Inflammatory macrophage treated with lipopolysaccharide for 1 hour (primary cell): ENCODE measurements at regions not wholly inside any gene's neighbourhood (a gene's known extent, or its start where the extent isn't known, plus 50 kb on each side); places are given as distances from the start of the nearest gene placed in this dataset.
A peak's percentile ranks its signal among the peaks of the same experiment; 100 is the strongest.
"Not testable (repeated sequence)": the region's sequence is repeated elsewhere in the genome, so short reads cannot be mapped to it uniquely, and the experiment has no call there.

ENCODE experiments used
- DNase-seq, 2 donors: peaks; one replicate each; pipeline ENCODE4 v3.0.0-alpha.2; 2020 to 2022

DNA sequence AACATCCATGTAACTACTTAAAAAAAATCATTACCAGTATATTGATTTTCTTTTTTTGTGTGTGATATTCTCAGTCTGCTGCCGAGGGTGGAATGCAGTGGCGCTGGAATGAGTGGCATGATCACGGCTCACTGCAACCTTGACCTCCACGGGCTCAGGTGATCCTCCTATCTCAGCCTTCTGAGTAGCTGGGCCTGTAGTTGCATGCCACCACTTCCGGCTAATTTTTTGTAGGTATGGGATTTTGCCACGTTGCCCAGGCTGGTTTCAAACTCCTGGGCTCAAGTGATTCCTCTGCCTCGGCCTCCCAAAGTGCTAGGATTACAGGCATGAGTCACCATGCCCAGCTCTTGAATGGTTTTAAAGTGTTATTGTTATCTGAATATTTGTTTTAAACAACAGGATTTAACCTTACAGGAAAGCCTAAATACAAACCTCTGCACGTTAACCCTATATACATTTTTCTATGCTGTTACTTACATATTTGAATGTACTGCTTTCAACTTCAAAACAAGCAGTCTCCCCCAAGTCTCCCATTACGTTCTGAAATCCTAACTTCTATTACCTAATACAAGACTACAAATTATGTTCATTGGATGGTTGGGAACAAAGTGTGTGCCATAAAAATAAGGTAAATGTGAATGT lies 61.7 kb downstream of the KPNA2 start:
- no peak for DNase-seq

DNA sequence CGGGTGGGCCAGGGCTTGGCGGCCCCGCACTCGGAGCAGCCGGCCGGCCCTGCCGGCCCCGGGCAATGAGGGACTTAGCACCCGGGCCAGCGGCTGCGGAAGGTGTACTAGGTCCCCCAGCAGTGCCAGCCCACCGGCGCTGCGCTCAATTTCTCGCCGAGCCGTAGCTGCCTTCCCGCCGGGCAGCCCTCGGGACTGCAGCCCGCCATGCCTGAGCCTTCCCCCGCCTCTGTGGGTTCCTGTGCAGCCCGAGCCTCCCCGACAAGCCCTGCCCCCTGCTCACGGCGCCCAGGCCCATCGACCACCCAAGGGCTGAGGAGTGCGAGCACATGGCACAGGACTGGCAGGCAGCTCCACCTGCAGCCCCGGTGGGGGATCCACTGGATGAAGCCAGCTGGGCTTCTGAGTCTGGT lies 63.8 kb downstream of the KPNA2 start:
- DNase-seq = not testable (repeated sequence)

DNA sequence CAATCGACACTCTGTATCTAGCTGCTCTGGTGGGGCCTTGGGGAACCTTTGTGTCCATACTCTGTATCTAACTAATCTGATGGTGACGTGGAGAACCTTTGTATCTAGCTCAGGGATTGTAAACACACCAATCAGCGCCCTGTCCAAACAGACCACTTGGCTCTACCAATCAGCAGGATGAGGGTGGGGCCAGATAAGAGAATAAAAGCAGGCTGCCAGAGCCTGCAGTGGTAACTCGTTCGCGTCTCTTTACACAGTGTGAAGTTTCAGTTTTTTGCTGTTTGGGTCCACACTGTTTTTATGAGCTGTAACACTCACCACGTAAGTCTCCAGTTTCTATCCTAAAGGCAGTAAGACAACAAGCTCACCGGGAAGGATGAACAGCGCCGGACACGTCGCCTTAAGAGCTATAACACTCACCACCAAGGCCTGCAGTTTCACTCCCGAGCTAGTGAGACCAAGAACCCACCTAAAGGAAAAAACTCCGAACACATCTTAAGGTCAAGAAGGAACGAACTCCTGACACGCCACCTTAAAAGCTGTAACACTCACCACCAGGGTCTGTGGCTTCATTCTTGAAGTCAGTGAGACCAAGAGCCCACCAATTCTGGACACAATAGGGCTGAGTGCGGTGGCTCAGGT lies 64.6 kb downstream of the KPNA2 start:
- DNase-seq = no peak

DNA sequence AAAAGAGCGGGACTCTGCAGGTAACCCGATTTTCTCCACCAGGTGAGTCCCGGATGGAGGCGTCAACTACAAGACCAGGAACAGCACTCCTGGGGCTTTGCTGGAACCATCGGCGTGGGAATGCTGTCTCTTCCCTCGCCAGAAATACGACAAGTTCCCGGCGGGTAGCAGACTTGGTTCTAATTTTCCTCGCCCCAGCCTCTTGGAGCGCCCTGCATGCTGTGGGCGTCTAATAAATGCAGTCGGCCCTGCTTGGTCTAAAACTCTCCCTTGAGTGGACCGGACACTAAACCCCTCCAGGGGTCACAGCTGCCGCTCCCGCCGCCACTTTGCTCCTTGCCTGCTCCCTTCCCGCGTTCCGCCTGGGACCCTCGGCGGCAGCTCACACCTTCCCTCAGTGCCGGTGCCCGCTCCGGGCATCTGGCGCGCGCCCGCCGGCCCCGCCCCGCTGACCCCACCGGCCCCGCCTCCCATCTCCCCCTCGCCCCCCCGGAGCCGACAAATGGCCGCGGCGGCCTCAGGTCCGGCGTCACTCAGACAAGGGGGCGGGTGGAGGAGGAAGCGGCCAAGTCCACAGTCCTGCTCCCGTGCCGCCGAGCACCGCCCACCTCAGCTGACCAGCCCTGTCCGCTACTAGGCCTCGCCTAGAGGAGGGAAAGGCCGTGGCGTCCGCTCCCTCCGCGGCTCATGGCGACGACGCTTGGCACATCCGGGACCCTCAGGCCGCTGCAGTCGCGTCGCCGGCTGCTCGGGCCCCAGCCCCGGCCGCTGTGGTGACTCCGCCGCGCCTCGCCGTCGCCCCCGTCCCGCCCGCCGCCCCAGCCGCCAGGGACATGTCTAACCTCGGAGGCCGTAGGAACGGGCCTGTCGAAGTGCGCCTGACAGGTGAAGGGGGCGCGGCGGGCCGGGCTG lies 65.8 kb downstream of the KPNA2 start:
- DNase-seq = peak; percentile 76 to 89

DNA sequence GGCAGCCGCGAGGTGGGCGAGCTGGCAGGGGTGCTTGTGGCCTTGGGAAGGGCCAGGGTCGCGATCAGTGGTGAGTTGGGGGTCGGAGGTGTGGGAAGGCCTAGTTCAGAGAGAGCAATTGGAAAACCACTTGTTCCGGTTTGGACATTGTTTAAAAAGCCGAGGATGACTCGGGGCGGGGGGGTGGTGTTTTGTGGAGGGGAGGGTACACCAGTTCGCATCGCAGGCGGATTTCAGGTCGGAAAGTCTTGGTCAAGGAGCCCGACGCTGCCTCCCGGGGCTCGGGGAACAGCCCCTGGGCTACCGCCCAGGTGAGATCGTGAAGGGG lies 66.4 kb downstream of the KPNA2 start:
- no peak for DNase-seq

DNA sequence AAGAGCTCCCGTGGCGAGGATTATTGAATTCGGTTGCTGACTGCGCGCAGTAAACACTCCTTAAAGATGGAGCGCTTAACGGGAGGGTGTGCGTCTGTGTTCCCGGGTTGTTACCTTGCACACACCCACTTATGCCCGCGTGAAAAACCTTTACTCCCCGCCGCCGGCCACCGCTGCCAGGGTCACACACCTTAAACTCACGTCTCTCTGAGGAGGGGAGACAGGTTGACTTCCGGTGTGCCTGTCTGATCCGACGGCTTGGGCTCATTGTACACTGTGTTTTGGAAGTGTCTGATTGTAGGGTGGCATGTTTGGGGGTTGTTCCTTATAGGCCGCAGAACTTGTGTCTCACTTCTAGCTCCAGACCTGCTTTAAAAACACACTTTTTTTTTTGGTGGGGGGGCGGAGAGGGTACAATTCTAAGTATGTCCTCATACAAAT lies 66.8 kb downstream of the KPNA2 start:
- no peak for DNase-seq

DNA sequence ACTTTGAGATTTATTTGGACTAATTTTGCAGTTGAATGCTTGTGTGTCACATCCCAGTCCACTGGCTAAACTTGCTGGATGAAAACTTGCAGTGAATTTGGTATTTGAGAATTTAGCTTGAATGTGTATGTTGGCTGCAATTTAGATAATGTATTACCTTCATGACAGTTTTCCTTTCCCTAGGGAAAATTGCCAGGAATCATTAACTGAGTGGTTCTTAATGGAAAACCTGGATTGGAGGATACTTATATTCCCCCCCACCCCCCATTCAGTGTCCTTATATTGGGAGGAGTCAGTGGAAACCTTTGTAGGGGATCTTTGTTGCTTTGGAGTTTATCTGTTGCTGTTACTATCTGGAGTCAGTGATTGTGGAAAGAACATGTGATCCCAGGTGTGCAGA lies 67.6 kb downstream of the KPNA2 start:
- no peak for DNase-seq

DNA sequence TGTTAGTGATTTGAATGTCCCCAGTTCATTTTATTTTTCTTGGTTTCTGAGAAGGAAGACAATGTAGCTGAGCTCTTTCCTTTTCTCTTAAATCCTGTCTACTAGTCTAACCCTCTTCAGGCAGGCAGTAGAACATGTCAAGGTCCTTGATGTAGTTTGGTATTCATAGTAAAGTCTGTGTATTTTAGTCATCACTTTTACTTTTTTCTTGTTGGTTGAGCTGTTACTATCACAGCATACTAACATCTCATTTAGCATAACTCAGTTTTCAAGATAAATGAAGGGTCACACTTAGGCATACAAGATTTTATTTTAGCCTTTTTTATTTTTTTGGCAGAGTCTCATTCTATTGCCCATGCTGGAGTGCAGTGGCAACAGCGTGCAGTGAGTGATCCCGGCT lies 70.5 kb downstream of the KPNA2 start:
- DNase-seq = no peak

DNA sequence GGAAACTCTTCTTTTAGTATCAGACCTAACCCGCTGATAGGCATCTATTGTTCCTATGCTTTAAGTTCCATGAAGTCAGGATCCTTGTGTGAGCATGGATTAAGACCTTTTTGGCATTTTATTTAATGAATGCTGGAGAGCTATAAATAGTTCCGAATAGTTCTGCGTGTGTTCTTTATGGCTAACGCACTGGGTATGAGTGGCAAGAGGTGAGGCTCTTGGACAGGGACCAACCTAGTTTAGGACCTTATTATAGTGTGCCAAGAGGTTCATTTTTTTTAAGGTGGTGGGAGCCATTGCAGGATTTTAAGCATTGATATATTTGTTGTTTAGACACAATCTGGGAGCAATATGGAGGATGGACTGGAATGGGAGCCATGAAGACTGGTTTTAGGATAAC lies 71.8 kb downstream of the KPNA2 start:
- no peak for DNase-seq

DNA sequence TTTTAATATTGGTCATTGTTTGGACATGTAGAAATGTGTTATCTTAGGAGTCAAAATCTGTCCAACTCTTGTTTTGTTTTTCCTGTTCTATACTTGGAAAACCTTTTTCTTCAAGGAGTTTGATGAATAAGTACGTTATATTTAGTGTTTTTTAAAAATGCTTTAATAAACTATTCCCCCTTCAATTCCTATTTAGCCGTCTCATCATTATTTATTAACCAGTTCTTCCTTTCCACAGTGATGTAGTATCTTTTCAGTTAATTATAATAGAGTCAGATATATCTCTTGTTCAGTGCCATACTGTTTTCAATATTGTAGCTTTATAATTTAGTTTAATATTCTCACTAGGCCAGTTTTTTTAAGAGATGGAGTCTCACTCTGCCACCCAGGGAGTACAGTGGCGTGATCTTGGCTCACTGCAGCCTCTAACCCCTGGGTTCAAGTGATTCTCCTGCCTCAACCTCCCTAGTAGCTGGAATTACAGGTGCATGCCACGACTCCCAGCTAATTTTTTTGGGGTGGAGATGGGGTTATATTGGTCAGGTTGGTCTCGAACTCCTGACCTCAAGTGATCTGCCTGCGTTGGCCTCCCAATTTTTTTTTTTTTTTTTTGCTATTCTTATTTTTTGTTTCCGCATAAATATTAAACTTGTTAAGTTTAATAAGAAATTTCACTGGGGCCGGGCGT lies 72.9 kb downstream of the KPNA2 start:
- DNase-seq = no peak

DNA sequence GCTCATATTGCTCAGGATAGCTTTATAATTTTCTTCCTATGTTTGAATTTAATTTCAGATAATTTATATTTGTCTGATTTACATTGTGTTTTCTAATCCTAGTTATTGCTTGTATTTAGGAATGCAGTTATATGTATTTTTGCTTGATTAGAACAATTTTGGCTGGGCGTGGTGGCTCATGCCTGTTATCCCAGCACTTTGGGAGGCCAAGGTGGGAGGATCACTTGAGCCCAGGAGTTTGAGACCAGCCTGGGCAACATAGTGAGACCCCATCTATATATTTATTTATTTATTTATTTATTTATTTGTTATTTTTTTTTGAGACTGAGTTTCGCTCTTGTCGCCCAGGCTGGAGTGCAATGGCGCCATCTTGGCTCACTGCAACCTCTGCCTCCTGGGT lies 73.9 kb downstream of the KPNA2 start:
- DNase-seq = not testable (repeated sequence)

DNA sequence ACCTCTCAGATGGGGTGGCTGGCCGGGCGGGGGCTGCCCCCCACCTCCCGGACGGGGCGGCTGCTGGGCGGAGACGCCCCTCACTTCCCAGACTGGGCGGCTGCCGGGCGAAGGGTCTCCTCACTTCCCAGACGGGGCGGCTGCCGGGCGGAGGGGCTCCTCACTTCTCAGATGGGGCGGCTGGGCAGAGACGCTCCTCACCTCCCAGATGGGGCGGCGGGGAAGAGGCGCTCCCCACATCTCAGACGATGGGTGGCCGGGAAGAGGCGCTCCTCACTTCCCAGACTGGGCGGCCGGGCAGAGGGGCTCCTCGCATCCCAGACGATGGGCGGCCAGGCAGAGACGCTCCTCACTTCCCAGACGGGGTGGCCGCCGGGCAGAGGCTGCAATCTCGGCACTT lies 80.7 kb downstream of the KPNA2 start:
- DNase-seq = not testable (repeated sequence)

DNA sequence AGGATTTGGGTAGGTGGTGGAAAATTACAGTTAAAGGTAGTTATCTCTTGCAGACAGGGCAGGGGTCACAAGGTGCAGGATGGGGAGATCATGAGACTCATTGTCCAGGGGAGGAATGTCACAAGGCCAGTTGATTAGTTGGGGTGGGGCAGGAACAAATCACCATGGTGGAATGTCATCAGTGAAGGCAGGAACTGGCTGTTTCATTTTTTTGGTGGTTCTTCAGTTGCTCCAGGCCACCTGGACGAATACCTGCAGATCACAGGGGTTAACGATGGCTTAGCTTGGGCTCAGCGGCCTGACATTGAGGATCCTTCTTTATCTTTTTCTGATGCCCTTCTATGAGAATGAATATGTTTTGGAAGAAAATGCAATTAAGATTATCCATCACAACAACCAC lies 87.1 kb downstream of the KPNA2 start:
- DNase-seq = no peak

DNA sequence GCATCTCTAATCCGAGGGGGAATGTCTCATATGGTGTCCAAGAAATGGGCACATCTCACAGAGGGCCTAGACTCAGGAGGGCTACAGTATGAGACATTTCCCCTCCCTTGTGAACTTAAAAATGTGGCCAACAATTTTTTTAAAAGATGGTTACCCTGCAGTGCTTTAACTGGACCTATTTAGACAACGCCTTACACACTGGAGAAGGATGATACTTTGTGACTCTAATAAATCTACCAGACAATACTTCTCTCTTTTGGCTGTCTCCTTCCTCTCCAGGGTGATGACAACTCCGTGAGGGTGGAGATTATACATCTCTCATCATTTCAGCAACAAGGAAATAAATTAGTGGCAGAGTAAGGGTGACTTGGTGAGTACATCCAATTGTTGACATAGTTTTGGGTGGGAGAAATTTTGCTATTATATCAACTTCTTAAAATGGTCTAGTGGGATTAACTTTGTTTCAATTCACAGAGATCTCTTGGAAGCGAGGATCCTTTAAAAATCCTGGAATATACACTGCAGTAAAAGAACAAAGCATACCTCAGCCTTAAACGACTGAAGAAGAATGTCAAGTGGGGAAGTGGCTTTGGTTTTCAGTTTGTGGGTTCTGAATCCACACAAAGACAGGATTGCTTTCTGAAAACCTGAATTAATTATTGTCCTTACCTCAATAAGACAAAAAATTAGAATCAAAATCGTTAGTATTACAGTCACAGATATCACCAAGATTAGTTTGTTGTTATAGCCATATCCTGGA lies 89.8 kb downstream of the KPNA2 start:
- DNase-seq = no peak

DNA sequence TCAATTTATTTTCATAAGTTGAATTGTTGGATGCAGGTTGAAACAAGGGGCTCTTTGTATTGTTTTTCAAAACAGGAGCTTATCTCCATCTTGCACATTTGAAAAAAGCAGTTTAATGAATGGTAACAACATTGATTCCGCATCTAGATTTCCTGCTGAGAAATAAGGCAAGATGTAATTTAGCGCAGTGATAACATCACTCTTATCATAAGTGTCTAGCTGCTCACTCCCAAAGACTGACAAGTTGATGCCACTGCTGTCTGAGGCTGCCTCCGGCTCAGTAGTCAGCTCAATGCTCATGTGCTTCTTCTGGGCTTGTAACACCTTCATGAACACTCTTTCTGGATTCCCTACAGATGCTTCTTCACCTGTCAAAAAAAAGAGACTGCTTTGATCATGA lies 92.4 kb downstream of the KPNA2 start:
- no peak for DNase-seq

DNA sequence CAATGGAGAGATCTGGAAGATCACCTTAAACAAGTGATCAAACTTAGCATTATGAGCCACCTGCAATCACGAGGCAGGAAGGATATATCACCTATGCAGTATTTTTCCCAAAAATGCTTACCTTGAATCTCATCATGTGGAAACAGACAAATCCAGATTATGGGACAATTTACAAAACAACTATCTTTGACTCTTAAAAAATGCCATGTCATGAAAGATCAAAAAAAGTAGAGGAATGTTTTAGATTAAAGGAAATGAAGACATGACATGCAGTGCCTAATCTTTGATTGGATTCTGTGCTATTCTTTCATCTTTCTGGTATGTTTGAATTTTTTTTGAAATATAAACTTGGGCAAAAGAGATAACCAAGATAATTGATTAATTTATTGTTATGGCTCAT lies 95.9 kb downstream of the KPNA2 start:
- no peak for DNase-seq

DNA sequence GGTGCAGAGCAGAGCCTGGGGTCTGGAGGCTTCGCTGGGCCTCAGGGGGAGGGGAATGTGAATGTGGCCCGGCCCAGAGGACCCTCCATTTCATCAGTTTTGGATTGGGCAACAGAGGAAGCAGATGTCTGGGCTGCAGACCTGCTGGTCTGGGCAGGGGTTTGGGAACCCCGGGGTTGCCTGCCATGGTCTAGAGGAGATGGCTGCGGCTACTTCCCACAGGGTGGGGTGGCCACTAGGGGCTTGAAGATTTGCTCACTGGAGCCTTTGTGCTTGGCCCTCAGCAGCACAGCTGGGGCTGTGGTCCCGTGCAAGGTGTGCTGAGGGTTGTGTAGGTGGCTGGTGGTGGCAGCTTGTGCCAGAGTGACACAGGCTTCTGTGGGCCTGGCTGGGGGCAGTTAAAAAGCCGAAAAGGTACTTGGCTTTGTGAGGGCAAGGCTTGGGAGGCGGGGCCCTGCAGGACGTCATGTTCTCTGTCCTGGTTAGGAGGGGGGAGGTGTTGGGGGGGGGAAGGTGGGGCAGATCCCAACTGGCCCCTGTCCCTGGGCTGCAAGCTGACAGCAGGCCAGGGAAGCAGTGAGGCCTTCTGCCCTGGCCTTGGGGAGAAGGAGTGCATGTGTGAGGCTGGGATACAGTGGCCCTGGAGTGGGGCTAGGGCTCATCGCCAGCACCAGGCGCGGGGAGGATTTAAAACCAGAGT lies 98.0 kb downstream of the KPNA2 start:
- DNase-seq = no peak

DNA sequence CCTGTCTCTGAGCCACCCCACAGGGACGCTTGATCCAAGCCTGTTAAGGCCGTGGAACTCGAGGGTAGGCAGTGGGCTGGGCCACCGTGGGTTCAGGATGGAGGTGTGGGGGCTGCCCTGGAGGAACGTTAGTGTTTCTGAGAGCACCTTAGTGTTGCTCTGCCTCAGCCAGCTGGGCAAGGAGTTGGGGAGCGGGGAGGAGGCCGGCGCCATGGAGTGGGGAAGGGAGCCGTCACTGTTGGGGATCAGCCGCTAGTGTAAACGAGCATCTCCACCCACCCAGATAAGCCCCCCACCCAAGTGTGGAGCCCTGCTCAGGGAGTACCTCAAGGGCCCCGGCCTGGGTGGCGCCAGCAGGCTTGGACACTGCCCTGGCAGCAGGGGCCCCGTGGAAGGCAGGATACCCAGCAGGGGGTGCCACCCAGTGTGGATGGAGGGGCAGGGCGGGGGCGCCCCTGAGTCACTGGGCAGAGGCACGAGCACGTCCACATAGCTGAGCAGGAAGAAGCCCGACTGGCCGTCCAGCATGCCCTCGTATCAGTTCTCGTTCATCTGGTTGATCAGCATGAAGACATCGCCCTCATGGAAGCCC lies 98.6 kb downstream of the KPNA2 start:
- no peak for DNase-seq

DNA sequence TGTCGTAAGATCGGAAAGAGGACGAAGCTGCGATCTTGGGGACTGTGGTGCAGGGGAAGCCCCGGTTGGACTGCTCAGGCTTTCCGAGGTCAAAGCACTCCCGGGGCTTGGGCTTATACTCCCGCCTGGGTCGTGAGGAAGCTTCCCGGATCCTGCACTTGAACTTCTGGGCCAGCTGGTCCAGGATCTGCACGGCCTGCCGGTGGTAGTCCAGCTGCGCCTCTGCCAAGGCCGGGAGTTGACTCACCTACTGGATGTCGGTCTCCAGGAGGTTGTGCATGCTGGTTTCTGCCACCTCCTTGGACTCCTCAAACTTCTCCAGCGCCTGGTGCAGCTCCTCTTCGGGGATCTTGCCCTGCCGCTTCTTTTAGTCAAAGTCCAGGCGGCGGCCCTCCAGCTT lies 99.2 kb downstream of the KPNA2 start:
- DNase-seq = no peak

DNA sequence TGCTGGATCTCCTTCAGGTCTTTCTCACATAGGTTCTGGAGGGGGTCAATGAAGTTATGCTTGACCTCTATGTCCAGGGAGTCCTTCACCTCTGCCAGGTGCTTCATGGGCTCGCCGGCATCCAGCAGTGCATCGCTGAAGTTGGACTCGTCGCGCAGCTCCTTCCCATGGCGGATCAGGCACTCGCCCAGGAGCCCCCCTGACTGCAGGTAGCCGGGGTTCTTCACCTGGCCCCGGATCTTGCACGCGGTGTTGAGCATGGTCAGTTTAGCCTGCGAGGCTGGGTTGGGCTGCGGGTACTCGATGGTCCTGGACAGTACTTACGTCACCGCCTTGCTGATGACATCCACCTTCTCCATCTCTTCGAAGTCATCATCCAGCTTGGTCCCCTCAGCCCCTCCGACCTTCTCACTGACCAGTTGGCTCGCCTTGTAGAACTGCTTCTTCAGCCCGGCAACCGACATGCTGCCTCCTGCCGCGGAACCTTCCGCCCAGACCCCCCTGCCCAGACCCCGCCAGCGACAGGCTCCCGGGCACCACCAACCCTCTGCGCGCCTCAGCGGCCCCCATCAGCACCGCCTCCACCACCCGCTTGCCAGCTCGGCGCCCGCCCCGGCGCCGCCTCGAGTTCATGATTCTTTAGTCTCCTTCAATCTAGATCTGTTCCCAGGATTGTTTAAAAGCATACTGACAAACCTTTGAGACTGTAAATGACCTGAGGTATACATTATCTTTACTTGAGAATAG lies 99.8 kb downstream of the KPNA2 start:
- no peak for DNase-seq

DNA sequence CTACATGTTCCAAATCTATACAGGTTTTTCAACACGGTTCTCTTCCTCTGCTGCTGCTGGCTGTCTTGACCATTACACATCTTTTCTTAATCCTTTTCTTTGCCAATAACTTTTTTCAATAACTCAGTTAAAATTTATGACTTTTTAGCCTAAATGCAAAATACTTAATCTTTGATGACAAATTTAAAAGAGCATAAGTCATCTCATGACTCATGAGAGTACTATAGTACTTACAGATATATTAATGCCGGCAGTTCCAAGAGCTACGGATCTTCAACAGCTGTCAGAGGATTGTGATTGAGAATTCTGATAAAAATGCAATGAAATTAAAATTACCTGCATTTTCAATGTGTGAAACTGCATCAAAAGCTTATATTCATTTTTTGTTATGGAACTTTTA lies 105.5 kb downstream of the KPNA2 start:
- no peak for DNase-seq
